Smooth muscle cell (in vitro differentiated cells): ENCODE measurements at regions not wholly inside any gene's neighbourhood (a gene's known extent, or its start where the extent isn't known, plus 50 kb on each side); places are given as distances from the start of the nearest gene placed in this dataset.

ENCODE experiments used
- DNase-seq: peaks from one replicate; lab custom pipeline; 2025; ENCODE audit not compliant: unreplicated experiment; lab: John Stamatoyannopoulos, UW
- H2AFZ ChIP-seq: fragments of 200-600 bp; sonication (generic); 2 replicates; pipeline ENCODE4 v1.6.0; 2016; ENCODE audit warnings: antibody characterized with exemption, low read depth, mild to moderate bottlenecking
- H3F3A ChIP-seq: fragments of 200-600 bp; sonication (generic); 2 replicates; pipeline ENCODE4 v1.6.0; 2017; ENCODE audit warnings: antibody characterized with exemption, low read depth
- H3K27ac ChIP-seq: fragments of 200-600 bp; sonication (generic); 2 replicates; pipeline ENCODE4 v1.5.1; 2016; ENCODE audit warnings: low read depth, mild to moderate bottlenecking
- H3K27me3 ChIP-seq: fragments of 200-600 bp; sonication (generic); 2 replicates; pipeline ENCODE4 v1.6.1; 2016; ENCODE audit warnings: low read depth, mild to moderate bottlenecking
- H3K36me3 ChIP-seq: fragments of 200-600 bp; sonication (generic); 2 replicates; pipeline ENCODE4 v1.5.1; 2016; ENCODE audit warnings: low read depth
- H3K4me1 ChIP-seq: fragments of 200-600 bp; sonication (generic); 2 replicates; pipeline ENCODE4 v1.5.1; 2016; ENCODE audit warnings: low read depth
- H3K4me2 ChIP-seq: fragments of 200-600 bp; sonication (generic); 2 replicates; pipeline ENCODE4 v1.6.0; 2016; ENCODE audit warnings: mild to moderate bottlenecking
- H3K4me3 ChIP-seq: fragments of 200-600 bp; sonication (generic); 2 replicates; pipeline ENCODE4 v1.5.1; 2016; ENCODE audit warnings: mild to moderate bottlenecking
- H3K79me2 ChIP-seq: fragments of 200-600 bp; sonication (generic); 2 replicates; pipeline ENCODE4 v1.6.0; 2016; ENCODE audit warnings: low read depth, mild to moderate bottlenecking
- H3K9ac ChIP-seq: fragments of 200-600 bp; sonication (generic); 2 replicates; pipeline ENCODE4 v1.6.0; 2016; ENCODE audit warnings: low read depth
- H3K9me3 ChIP-seq: fragments of 200-600 bp; sonication (generic); replicated peaks from 2 replicates; pipeline ENCODE4 v1.5.1; 2016; ENCODE audit warnings: low read depth
- H4K20me1 ChIP-seq: fragments of 200-600 bp; sonication (generic); 2 replicates; pipeline ENCODE4 v1.6.0; 2016; ENCODE audit warnings: low read depth
- CTCF ChIP-seq: fragments of 200-600 bp; sonication (generic); IDR thresholded peaks from 2 replicates; pipeline ENCODE4 v1.5.1; 2017; ENCODE audit warnings: borderline replicate concordance, mild to moderate bottlenecking, antibody characterized with exemption; ENCODE audit not compliant: insufficient read depth, poor library complexity, severe bottlenecking
- WGBS: methylation state at CpG from one replicate; pipeline ENCODE4 v1.1.7; 2016; ENCODE audit warnings: low lambda C conversion rate; 5-methylcytosine and 5-hydroxymethylcytosine counted together

- Histone ChIP-seq H3K9ac (no peak overlapping the region), H2AFZ (no peak overlapping the region), H4K20me1 (no peaks in the 10 kb centered on the region), H3K4me1 (no peaks in the 10 kb centered on the region), H3F3A (no peaks in the 10 kb centered on the region), H3K36me3 (no peaks in the 10 kb centered on the region), H3K27me3 (no peaks in the 10 kb centered on the region), H3K27ac (no peak overlapping the region), H3K9me3 (no peaks in the 10 kb centered on the region), H3K4me2 (no peak overlapping the region), H3K79me2 (no peaks in the 10 kb centered on the region), H3K4me3 (no peak overlapping the region)
- DNase-seq = no peak
- no peak for TF ChIP-seq CTCF
Measured at GRCh38 chr21:16965424-16965823, 547.4 kb upstream of the CXADR start.

DNA sequence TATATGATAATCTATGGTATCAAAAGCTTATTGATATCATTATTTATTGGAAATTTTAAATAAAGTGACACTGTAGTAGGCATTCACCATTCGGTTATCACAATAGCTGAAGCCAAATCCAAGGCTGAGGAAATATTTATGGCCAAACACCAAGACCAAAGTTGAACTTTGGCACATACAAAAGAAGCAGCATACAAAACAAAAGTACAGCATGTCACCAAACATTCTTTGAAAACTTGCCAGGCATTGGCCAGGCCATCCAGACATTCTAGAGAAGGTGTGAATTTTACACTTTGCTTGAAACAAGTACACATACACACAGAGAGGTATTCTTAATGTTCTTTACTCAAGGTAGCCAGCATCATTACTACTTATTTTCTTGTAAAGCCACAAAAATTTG is 544.4 kb upstream of the CXADR start:
- Histone ChIP-seq H4K20me1 (no peaks in the 10 kb centered on the region), H3K27ac (no peak overlapping the region), H3K79me2 (no peaks in the 10 kb centered on the region), H3K36me3 (no peaks in the 10 kb centered on the region), H2AFZ (no peak overlapping the region), H3K9me3 (no peaks in the 10 kb centered on the region), H3K4me2 (no peak overlapping the region), H3K4me1 (no peaks in the 10 kb centered on the region), H3K9ac (no peak overlapping the region), H3F3A (no peaks in the 10 kb centered on the region), H3K27me3 (no peaks in the 10 kb centered on the region), H3K4me3 (no peak overlapping the region)
- TF ChIP-seq CTCF = no peak
- WGBS = 96% methylated on average over 1 of the region's 1 CpG
- no peak for DNase-seq

GRCh38 chr21:16969636-16970035 is 543.2 kb upstream of the CXADR start:
- no peak for TF ChIP-seq CTCF

GRCh38 chr21:16974060-16974459 is 538.8 kb upstream of the CXADR start:
- Histone ChIP-seq H3K4me1 (peaks cover 12% of the 10 kb centered on the region), H3K4me2 (no peak overlapping the region), H3K9me3 (no peaks in the 10 kb centered on the region), H3K36me3 (no peaks in the 10 kb centered on the region), H2AFZ (no peak overlapping the region), H4K20me1 (no peaks in the 10 kb centered on the region), H3K27ac (no peak overlapping the region), H3F3A (no peaks in the 10 kb centered on the region), H3K9ac (no peak overlapping the region), H3K4me3 (no peak overlapping the region), H3K79me2 (no peaks in the 10 kb centered on the region), H3K27me3 (no peaks in the 10 kb centered on the region)
- DNase-seq = no peak
- 77% methylated on average over 8 of the region's 8 CpGs for WGBS
- no peak for TF ChIP-seq CTCF

More at GRCh38 chr21:16969636-16970035, 543.2 kb upstream of the CXADR start:
- H3K4me3 ChIP-seq = no peak overlapping the region
- no peaks in the 10 kb centered on the region for H3K9me3 ChIP-seq
- no peaks in the 10 kb centered on the region for H4K20me1 ChIP-seq
- H3F3A ChIP-seq = no peaks in the 10 kb centered on the region
- no peaks in the 10 kb centered on the region for H3K36me3 ChIP-seq
- no peak overlapping the region for H3K9ac ChIP-seq
- DNase-seq = no peak
- no peaks in the 10 kb centered on the region for H3K4me1 ChIP-seq
- WGBS = 94% methylated on average over 2 of the region's 2 CpGs
- no peak overlapping the region for H3K27ac ChIP-seq
- H3K27me3 ChIP-seq = no peaks in the 10 kb centered on the region
- H3K79me2 ChIP-seq = no peaks in the 10 kb centered on the region
- H2AFZ ChIP-seq = no peak overlapping the region
- H3K4me2 ChIP-seq = no peak overlapping the region
